Astrocyte of the hippocampus (primary cell): ENCODE measurements at regions not wholly inside any gene's neighbourhood (a gene's known extent, or its start where the extent isn't known, plus 50 kb on each side); places are given as distances from the start of the nearest gene placed in this dataset.

Experiments
- DNase-seq: peaks from one replicate; pipeline ENCODE4 v3.0.0; 2011; ENCODE audit warnings: low read depth, low spot score

DNA sequence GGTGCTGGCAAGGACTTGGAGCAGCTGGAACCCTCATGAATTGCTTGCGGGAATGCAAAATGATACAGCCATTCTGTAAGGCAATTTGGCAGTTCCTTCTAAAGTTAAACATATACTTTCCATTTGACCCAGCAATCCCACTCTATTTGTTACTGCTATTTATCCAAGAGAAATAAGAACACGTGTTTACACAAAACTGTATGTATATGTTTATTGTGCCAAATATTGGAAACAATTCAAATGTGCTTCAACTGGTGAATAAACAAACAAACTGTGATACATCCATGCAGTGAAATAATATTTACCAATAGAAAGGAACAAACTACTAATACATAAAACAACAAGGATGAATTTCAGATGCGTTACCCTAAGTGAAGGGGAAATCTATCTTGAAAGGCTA lies 60.0 kb upstream of the NTRK3 start:
- DNase-seq = no peak

DNA sequence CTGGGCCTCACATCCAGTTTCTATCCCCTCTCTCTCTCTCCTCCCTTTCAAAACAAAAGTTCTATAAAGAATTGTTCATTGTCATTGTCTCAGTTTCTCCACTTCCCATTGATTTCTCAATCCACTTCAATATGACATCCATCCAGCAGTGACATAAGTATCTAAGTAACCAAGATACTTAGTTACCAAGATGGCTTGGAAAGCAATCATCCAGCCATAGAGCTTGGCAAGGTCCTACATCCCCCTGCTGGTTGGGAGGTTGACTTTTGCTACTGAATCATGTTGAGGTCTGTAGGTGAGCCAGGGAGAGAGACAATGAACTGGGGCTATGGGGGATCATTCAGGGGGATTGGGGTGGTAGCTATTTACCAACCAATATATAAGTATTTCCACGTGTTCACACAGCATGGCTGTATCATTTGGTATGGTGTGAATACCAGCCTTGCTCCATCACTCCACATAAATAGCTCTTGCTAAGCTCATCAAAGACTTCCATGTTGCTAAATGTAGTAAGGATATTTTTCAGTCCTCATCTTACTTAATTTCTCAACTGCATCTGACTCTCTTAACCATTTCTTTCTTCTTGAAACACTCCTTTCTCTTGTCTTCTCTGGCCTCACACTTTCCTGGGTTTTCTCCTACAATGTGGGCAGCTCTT lies 58.8 kb upstream of the NTRK3 start:
- no peak for DNase-seq

DNA sequence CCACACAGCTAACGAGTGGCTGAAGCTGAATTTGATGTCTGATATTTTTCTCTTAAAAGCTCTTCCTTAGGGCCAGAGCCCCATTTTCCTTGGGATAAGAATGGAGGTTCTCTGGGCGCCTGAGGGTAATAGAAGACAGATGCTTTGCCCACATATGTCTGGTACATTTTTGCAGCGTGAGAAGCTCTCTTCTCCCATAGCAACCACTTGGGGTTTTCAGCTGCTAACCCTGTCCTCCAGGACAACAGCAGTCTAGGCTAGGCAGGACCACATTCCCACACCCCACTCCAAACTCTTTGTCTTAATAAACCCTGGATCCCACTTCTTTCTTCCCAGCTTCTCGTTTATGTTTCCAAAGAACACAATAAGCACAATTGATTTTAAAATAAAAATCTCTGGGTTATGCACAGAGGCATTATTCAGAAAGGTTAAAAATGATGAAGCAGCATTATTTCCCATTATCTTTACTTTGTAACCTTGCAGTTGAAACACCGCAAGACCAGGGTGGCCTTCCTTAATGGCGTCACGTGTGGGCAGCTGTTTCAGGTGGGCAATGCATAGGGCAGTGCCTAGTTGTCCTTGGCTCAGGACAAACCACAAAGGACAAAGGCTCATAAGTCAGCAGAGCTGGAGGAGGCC lies 56.5 kb upstream of the NTRK3 start:
- no peak for DNase-seq

DNA sequence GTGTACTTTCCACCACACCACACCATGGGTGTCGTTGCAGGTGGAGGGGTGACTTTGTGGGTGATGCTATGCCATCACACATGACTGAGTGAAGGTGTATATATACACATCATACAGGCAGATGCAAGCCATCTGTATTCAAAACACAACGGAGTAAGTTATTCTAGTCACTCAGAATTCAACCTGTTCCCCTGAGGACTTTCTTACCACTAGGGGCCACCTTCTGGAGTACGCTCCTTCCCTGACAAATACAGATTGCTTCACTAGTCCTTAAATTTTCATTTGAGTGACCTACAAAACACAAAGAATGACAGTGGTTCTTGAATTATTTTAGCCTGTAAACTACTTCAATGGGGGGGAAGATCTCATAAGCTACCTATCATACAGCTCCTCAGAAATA lies 52.8 kb upstream of the NTRK3 start:
- DNase-seq = no peak

DNA sequence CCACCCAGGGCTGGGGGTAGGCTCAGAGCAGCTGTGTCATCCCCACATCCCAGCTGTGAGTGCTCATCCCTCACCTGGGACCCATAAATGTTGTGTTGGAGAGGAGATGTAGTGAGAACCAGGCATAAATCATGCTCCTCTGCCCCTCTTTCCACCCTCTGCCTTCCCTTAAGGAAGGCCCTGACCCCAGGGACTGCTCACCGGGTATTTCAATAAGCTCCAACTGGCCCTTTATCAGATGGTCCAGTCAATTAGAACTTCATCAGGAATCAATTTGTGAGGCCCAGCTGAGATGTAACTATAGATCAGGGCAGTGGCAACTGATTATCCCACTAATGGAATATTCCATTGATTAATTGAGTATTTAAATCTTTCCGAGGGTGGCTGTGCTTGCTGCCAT lies 50.8 kb upstream of the NTRK3 start:
- no peak for DNase-seq
